ENCODE measurements at regions not wholly inside any gene's neighbourhood (a gene's known extent, or its start where the extent isn't known, plus 50 kb on each side); places are given as distances from the start of the nearest gene placed in this dataset.

- Histone ChIP-seq H3K36me3 (ENCODE audit: insufficient read depth, low read length) (no peaks in the 10 kb centered on the region), H3K4me3 (ENCODE audit: low read length in 2 of 2) (no peak overlapping the region), H3K9me3 (ENCODE audit: control insufficient read depth in 1 of 2, low read length in 2 of 2) (no peaks in the 10 kb centered on the region), H3K27me3 (ENCODE audit: insufficient read depth, low read length) (no peaks in the 10 kb centered on the region), H3K27ac (ENCODE audit: low read depth, low read length) (no peak overlapping the region), H3K4me1 (ENCODE audit: insufficient read depth, low read length) (no peaks in the 10 kb centered on the region)
- no peaks in the 10 kb centered on the region for H3K9me3 Mint-ChIP-seq
- DNase-seq, result no peak
- H3K27ac Mint-ChIP-seq, result no peak overlapping the region
- no peaks in the 10 kb centered on the region for H3K36me3 Mint-ChIP-seq
- H3K4me3 Mint-ChIP-seq, result no peak overlapping the region
- ChIA-PET CTCF (ENCODE audit: partially characterized antibody) (interaction anchor here (1.1 to 1.4 kb wide), 2 partner anchors 11 to 175 kb away, joined by 3 read pairs; no protein-coding TSS in a partner anchor), POLR2A (ENCODE audit: partially characterized antibody) (no interaction called here)
- intact Hi-C loops (cut with micrococcal nuclease), result no loop called here
- H3K27me3 Mint-ChIP-seq, result no peaks in the 10 kb centered on the region
- H3K4me1 Mint-ChIP-seq, result no peaks in the 10 kb centered on the region
These were observed 62.8 kb upstream of the SIAH1 start for GRCh38 chr16:48447940-48448536.

- no peaks in the 10 kb centered on the region for H3K27me3 Mint-ChIP-seq
- no peaks in the 10 kb centered on the region for H3K36me3 ChIP-seq (ENCODE audit: insufficient read depth, low read length)
- H3K4me1 ChIP-seq (ENCODE audit: insufficient read depth, low read length), result no peaks in the 10 kb centered on the region
- ChIA-PET CTCF (ENCODE audit: partially characterized antibody) (interaction anchor here (1.4 kb wide), 1 partner anchor 176 kb away, joined by 3 read pairs; no protein-coding TSS in a partner anchor), POLR2A (ENCODE audit: partially characterized antibody) (no interaction called here)
- no peak overlapping the region for H3K4me3 Mint-ChIP-seq
- DNase-seq, result no peak
- H3K27ac ChIP-seq (ENCODE audit: low read depth, low read length), result no peak overlapping the region
- H3K4me3 ChIP-seq (ENCODE audit: low read length in 2 of 2), result no peak overlapping the region
- no peaks in the 10 kb centered on the region for H3K27me3 ChIP-seq (ENCODE audit: insufficient read depth, low read length)
- intact Hi-C loops (cut with micrococcal nuclease), result no loop called here
- H3K4me1 Mint-ChIP-seq, result no peaks in the 10 kb centered on the region
- no peaks in the 10 kb centered on the region for H3K9me3 Mint-ChIP-seq
- no peak overlapping the region for H3K27ac Mint-ChIP-seq
- no peaks in the 10 kb centered on the region for H3K36me3 Mint-ChIP-seq
- no peaks in the 10 kb centered on the region for H3K9me3 ChIP-seq (ENCODE audit: control insufficient read depth in 1 of 2, low read length in 2 of 2)
These were observed 62.2 kb upstream of the SIAH1 start for GRCh38 chr16:48447428-48447827.

- intact Hi-C loops (cut with micrococcal nuclease), result no loop called here
- ChIA-PET CTCF (ENCODE audit: partially characterized antibody) (no interaction called here), POLR2A (ENCODE audit: partially characterized antibody) (no interaction called here)
- no peaks in the 10 kb centered on the region for H3K36me3 ChIP-seq (ENCODE audit: insufficient read depth, low read length)
- H3K27ac ChIP-seq (ENCODE audit: low read depth, low read length), result no peak overlapping the region
- no peak overlapping the region for H3K27ac Mint-ChIP-seq
- H3K27me3 ChIP-seq (ENCODE audit: insufficient read depth, low read length), result no peaks in the 10 kb centered on the region
- H3K9me3 ChIP-seq (ENCODE audit: control insufficient read depth in 1 of 2, low read length in 2 of 2), result no peaks in the 10 kb centered on the region
- no peak for DNase-seq
- H3K4me3 Mint-ChIP-seq, result no peak overlapping the region
- H3K9me3 Mint-ChIP-seq, result no peaks in the 10 kb centered on the region
- H3K4me3 ChIP-seq (ENCODE audit: low read length in 2 of 2), result no peak overlapping the region
- no peaks in the 10 kb centered on the region for H3K36me3 Mint-ChIP-seq
- H3K4me1 Mint-ChIP-seq, result no peaks in the 10 kb centered on the region
- H3K4me1 ChIP-seq (ENCODE audit: insufficient read depth, low read length), result no peaks in the 10 kb centered on the region
- H3K27me3 Mint-ChIP-seq, result no peaks in the 10 kb centered on the region
These were observed 61.3 kb upstream of the SIAH1 start for GRCh38 chr16:48446534-48446920.

- no peak overlapping the region for H3K27ac Mint-ChIP-seq
- CTCF ChIA-PET (ENCODE audit: partially characterized antibody), result no interaction called here
These were observed 60.7 kb upstream of the SIAH1 start for GRCh38 chr16:48445782-48446533.

GRCh38 chr16:48444574-48444973, 59.4 kb upstream of the SIAH1 start:
- CTCF ChIA-PET (ENCODE audit: partially characterized antibody), result no interaction called here
- intact Hi-C loops (cut with micrococcal nuclease), result no loop called here
- no peaks in the 10 kb centered on the region for H3K4me1 Mint-ChIP-seq
- H3K27ac Mint-ChIP-seq, result no peak overlapping the region
- no peak overlapping the region for H3K4me3 Mint-ChIP-seq
- no peak for DNase-seq
- H3K9me3 ChIP-seq (ENCODE audit: control insufficient read depth in 1 of 2, low read length in 2 of 2), result no peaks in the 10 kb centered on the region
- H3K27ac ChIP-seq (ENCODE audit: low read depth, low read length), result no peak overlapping the region
- H3K36me3 ChIP-seq (ENCODE audit: insufficient read depth, low read length), result no peaks in the 10 kb centered on the region
- H3K36me3 Mint-ChIP-seq, result no peaks in the 10 kb centered on the region
- H3K27me3 ChIP-seq (ENCODE audit: insufficient read depth, low read length), result no peaks in the 10 kb centered on the region
- no peaks in the 10 kb centered on the region for H3K4me1 ChIP-seq (ENCODE audit: insufficient read depth, low read length)
- H3K9me3 Mint-ChIP-seq, result no peaks in the 10 kb centered on the region
- no peaks in the 10 kb centered on the region for H3K27me3 Mint-ChIP-seq
- H3K4me3 ChIP-seq (ENCODE audit: low read length in 2 of 2), result no peak overlapping the region
- POLR2A ChIA-PET (ENCODE audit: partially characterized antibody), result no interaction called here

More at GRCh38 chr16:48445782-48446533, 60.7 kb upstream of the SIAH1 start:
- POLR2A ChIA-PET (ENCODE audit: partially characterized antibody), result no interaction called here
- Histone ChIP-seq H3K9me3 (ENCODE audit: control insufficient read depth in 1 of 2, low read length in 2 of 2) (no peaks in the 10 kb centered on the region), H3K27ac (ENCODE audit: low read depth, low read length) (no peak overlapping the region), H3K27me3 (ENCODE audit: insufficient read depth, low read length) (no peaks in the 10 kb centered on the region), H3K4me3 (ENCODE audit: low read length in 2 of 2) (no peak overlapping the region), H3K4me1 (ENCODE audit: insufficient read depth, low read length) (no peaks in the 10 kb centered on the region), H3K36me3 (ENCODE audit: insufficient read depth, low read length) (no peaks in the 10 kb centered on the region)
- Mint-ChIP-seq H3K4me1 (no peaks in the 10 kb centered on the region), H3K36me3 (no peaks in the 10 kb centered on the region), H3K27me3 (no peaks in the 10 kb centered on the region), H3K4me3 (no peak overlapping the region), H3K9me3 (no peaks in the 10 kb centered on the region)
- intact Hi-C loops (cut with micrococcal nuclease), result no loop called here
- no peak for DNase-seq

DNA sequence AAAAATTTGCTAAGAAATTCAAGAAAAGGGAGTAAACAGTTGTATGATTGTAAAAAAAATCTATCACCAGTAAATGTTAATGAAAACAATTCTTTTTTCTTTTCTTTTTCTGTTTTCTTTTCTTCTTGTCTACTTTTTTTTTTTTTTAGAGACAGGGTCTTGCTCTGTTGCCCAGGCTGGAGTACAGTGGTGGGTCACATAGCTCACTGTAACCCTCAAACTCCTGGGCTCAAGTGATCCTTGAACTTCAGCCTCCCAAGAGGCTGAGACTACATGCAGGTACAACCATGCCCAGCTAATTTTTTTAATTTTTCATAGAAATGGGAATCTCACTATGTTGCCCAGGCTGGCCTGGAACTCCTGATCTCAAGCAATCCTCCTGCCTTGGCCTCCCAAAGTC, 57.2 kb upstream of the SIAH1 start:
- no peaks in the 10 kb centered on the region for H3K36me3 Mint-ChIP-seq
- H3K9me3 ChIP-seq (ENCODE audit: control insufficient read depth in 1 of 2, low read length in 2 of 2), result no peaks in the 10 kb centered on the region
- no peak overlapping the region for H3K4me3 Mint-ChIP-seq
- intact Hi-C loops (cut with micrococcal nuclease), result no loop called here
- H3K27me3 ChIP-seq (ENCODE audit: insufficient read depth, low read length), result no peaks in the 10 kb centered on the region
- no peak overlapping the region for H3K27ac Mint-ChIP-seq
- H3K36me3 ChIP-seq (ENCODE audit: insufficient read depth, low read length), result no peaks in the 10 kb centered on the region
- DNase-seq, result no peak
- H3K27ac ChIP-seq (ENCODE audit: low read depth, low read length), result no peak overlapping the region
- H3K4me1 ChIP-seq (ENCODE audit: insufficient read depth, low read length), result no peaks in the 10 kb centered on the region
- no peaks in the 10 kb centered on the region for H3K4me1 Mint-ChIP-seq
- POLR2A ChIA-PET (ENCODE audit: partially characterized antibody), result no interaction called here
- no peaks in the 10 kb centered on the region for H3K27me3 Mint-ChIP-seq
- H3K4me3 ChIP-seq (ENCODE audit: low read length in 2 of 2), result no peak overlapping the region
- CTCF ChIA-PET (ENCODE audit: partially characterized antibody), result interaction anchor here (1.5 kb wide), 1 partner anchor 181 kb away, joined by 5 read pairs; no protein-coding TSS in a partner anchor
- no peaks in the 10 kb centered on the region for H3K9me3 Mint-ChIP-seq

DNA sequence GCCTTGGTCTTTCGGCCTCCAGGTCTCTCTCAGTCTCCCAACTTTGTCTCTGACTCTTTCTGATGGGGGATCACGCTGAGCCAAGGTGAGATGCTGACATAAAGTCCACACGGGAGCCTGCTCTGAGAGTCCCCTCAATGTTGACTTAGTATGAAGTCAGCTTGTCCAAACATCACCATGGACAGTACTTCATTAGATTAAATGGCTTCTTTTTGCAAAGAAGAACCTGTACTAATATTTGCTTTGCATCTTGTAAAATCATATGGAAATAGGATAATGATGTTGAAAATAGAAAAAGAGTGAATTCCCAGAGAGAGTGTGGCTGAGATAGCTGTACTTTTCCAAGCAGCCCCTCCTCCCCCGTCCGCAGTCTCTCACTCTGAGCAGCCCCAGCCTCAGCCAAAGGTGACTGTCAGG, 56.7 kb upstream of the SIAH1 start:
- Mint-ChIP-seq H3K4me1 (no peaks in the 10 kb centered on the region), H3K36me3 (no peaks in the 10 kb centered on the region), H3K9me3 (peaks cover 0 to under 1% (median 0%) of the 10 kb centered on the region in 8 donors), H3K4me3 (no peak overlapping the region), H3K27me3 (no peaks in the 10 kb centered on the region), H3K27ac (no peak overlapping the region)
- no peak for DNase-seq
- H3K9me3 ChIP-seq (ENCODE audit: control insufficient read depth in 1 of 2, low read length in 2 of 2), result no peaks in the 10 kb centered on the region
- no peaks in the 10 kb centered on the region for H3K36me3 ChIP-seq (ENCODE audit: insufficient read depth, low read length)
- no peaks in the 10 kb centered on the region for H3K4me1 ChIP-seq (ENCODE audit: insufficient read depth, low read length)
- H3K27ac ChIP-seq (ENCODE audit: low read depth, low read length), result no peak overlapping the region
- no peak overlapping the region for H3K4me3 ChIP-seq (ENCODE audit: low read length in 2 of 2)
- POLR2A ChIA-PET (ENCODE audit: partially characterized antibody), result no interaction called here
- intact Hi-C loops (cut with micrococcal nuclease), result no loop called here
- CTCF ChIA-PET (ENCODE audit: partially characterized antibody), result interaction anchor here (1.5 kb wide), 1 partner anchor 181 kb away, joined by 5 read pairs; no protein-coding TSS in a partner anchor
- no peaks in the 10 kb centered on the region for H3K27me3 ChIP-seq (ENCODE audit: insufficient read depth, low read length)

Measured in CD4-positive, alpha-beta memory T cell (primary cell).